ENCODE measurements at regions not wholly inside any gene's neighbourhood (a gene's known extent, or its start where the extent isn't known, plus 50 kb on each side); places are given as distances from the start of the nearest gene placed in this dataset. TPM values are rescaled to one million over a fixed set of nuclear protein-coding genes. Genes with fewer than 3 reads are reported as not detected.

Small RNA genes lying in the stretch of these regions (small RNA-seq; reads per million reads assigned to genes)
- gene AC239809.1 (ENCODE audit: low replicate concordance) (not detected), gene MIR6077 (ENCODE audit: low replicate concordance) (not detected), gene RF00019 (ENCODE audit: low replicate concordance) (not detected), gene RNU1-120P (ENCODE audit: low replicate concordance) (0.40 reads per million, percentile 51 among the genes with 10 or more reads in this experiment), gene RNU1-122P (ENCODE audit: low replicate concordance) (6.6 reads per million, percentile 95 among the genes with 10 or more reads in this experiment), gene RNU1-13P (ENCODE audit: low replicate concordance) (0.46 reads per million, percentile 57 among the genes with 10 or more reads in this experiment), gene RNVU1-1 (ENCODE audit: low replicate concordance) (0.31 reads per million, percentile 36 among the genes with 10 or more reads in this experiment), gene RNVU1-2 (ENCODE audit: low replicate concordance) (not detected), gene RNVU1-3 (ENCODE audit: low replicate concordance) (1.8 reads per million, percentile 90 among the genes with 10 or more reads in this experiment)

Data from lung (tissue), 1 donor.